ENCODE measurements at regions not wholly inside any gene's neighbourhood (a gene's known extent, or its start where the extent isn't known, plus 50 kb on each side); places are given as distances from the start of the nearest gene placed in this dataset.

DNA sequence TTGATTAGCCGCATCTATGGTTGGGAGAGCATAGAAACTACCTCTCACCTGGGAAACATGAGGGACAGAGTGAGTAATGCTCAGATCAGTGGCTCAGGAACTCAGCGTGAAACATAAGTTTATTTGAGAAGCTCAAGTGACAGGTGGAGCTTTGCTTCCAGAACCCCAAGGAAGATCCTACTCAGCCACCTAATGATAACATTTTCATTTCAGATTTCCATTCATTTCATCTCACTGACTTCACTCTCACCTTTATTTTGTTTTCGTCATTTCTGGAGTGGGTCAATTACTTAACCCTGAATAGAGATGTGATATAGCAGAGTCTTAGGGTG is 145.5 kb upstream of the DUSP10 start:
- BruUV-seq (replicated peaks): no TSS peak
- ChIA-PET POLR2A (ENCODE audit: unreplicated experiment) (interaction anchor here (0.6 to 1.0 kb wide), 7 partner anchors 23 to 335 kb away, joined by 3 to 14 read pairs (median 4); partner anchors contain the start of gene DUSP10), CTCF (interaction anchor here (0.6 to 1.7 kb wide), 4 partner anchors 75 to 1897 kb away, joined by 3 to 14 read pairs (median 5); no protein-coding TSS in a partner anchor)
- no peaks in the 10 kb centered on the region for H3K36me3 ChIP-seq (ENCODE audit: low read depth)
- H3K4me2 ChIP-seq: peak overlapping the region; percentile 50
- no peaks in the 10 kb centered on the region for H3K79me2 ChIP-seq (ENCODE audit: low read depth)
- TF ChIP-seq, protein P1, sequence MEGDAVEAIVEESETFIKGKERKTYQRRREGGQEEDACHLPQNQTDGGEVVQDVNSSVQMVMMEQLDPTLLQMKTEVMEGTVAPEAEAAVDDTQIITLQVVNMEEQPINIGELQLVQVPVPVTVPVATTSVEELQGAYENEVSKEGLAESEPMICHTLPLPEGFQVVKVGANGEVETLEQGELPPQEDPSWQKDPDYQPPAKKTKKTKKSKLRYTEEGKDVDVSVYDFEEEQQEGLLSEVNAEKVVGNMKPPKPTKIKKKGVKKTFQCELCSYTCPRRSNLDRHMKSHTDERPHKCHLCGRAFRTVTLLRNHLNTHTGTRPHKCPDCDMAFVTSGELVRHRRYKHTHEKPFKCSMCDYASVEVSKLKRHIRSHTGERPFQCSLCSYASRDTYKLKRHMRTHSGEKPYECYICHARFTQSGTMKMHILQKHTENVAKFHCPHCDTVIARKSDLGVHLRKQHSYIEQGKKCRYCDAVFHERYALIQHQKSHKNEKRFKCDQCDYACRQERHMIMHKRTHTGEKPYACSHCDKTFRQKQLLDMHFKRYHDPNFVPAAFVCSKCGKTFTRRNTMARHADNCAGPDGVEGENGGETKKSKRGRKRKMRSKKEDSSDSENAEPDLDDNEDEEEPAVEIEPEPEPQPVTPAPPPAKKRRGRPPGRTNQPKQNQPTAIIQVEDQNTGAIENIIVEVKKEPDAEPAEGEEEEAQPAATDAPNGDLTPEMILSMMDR (conservative IDR thresholded peaks at IDR 0.05): no peak
- TF ChIP-seq EZH2 (IDR thresholded peaks at IDR 0.05; ENCODE audit: low read depth): no peak
- no peak for DNase-seq
- peaks cover 33% of the 10 kb centered on the region for H3F3A ChIP-seq (ENCODE audit: insufficient read depth, low read depth)
- peaks cover 52% of the 10 kb centered on the region for H3K4me1 ChIP-seq (replicated peaks; ENCODE audit: insufficient read depth)
- H3K27ac ChIP-seq: peak overlapping the region; percentile 84
- H3K9me2 ChIP-seq (ENCODE audit: insufficient read depth): no peaks in the 10 kb centered on the region
- intact Hi-C loops (cut with micrococcal nuclease; ENCODE audit: unreplicated experiment): loop anchor here (1.0 to 10.0 kb wide), 14 partner anchors 48 to 568 kb away; partner anchors contain the start of gene DUSP10
- H3K27me3 ChIP-seq (ENCODE audit: insufficient read depth, low read depth): no peaks in the 10 kb centered on the region
- no peak overlapping the region for H2AFZ ChIP-seq
- H3K4me3 ChIP-seq: no peak overlapping the region; the same call in 1 of the 2 replicates
- no peaks in the 10 kb centered on the region; the same call in 1 of the 2 replicates for H3K9me3 ChIP-seq (ENCODE audit: insufficient read depth, low read depth)
- no peaks in the 10 kb centered on the region for H4K20me1 ChIP-seq (ENCODE audit: insufficient read depth)

DNA sequence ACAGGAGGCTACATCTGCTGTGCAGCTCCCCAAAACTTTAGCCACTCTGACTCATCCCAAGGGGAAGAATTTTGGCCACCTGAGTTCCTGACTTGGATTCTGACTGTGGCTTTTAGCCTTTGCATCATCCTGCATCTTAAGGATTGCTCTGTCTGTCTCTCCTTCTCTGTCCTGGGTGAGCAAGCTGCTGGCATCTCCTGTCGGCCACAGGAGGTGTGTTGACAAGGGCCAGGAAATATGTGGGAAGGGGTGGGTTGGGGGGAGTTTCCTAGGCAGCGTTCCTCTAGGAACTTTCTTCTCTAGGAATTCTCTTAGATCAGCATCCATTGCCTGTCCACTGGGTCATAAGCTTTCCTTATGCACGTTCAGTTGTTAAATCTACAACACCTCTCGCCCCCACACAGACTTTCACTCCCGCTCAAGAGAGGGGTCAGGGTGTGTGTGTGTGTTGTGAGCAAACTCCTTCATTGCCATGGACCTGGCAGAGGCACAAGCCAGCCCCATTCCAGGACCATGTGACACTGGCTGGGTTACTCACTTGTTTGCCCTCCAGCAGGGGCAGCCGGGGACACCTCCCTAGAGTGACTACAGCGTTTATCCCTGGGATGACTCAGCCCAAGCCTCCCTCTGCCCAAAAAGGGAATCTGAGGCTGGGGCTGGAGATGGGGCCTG is 145.0 kb upstream of the DUSP10 start:
- no peaks in the 10 kb centered on the region for H3K9me2 ChIP-seq (ENCODE audit: insufficient read depth)
- TSS peak; percentile 89 for BruUV-seq (replicated peaks)
- H3K4me3 ChIP-seq: no peak overlapping the region; the same call in 1 of the 2 replicates
- peaks cover 47% of the 10 kb centered on the region for H3K4me1 ChIP-seq (replicated peaks; ENCODE audit: insufficient read depth)
- peak; percentile 97 to 99 for DNase-seq
- CTCF ChIA-PET: interaction anchor here (0.6 to 1.7 kb wide), 5 partner anchors 75 to 1896 kb away, joined by 3 to 14 read pairs (median 4); no protein-coding TSS in a partner anchor
- POLR2A ChIA-PET (ENCODE audit: unreplicated experiment): interaction anchor here (0.6 to 1.0 kb wide), 6 partner anchors 23 to 335 kb away, joined by 3 to 8 read pairs (median 4); partner anchors contain the start of gene DUSP10
- H3K9me3 ChIP-seq (ENCODE audit: insufficient read depth, low read depth): no peaks in the 10 kb centered on the region; the same call in 1 of the 2 replicates
- H3K36me3 ChIP-seq (ENCODE audit: low read depth): no peaks in the 10 kb centered on the region
- H3F3A ChIP-seq (ENCODE audit: insufficient read depth, low read depth): peaks cover 28% of the 10 kb centered on the region
- H3K4me2 ChIP-seq: peak overlapping the region; percentile 58
- H3K27ac ChIP-seq: peak overlapping the region; percentile 84
- no peaks in the 10 kb centered on the region for H4K20me1 ChIP-seq (ENCODE audit: insufficient read depth)
- H3K27me3 ChIP-seq (ENCODE audit: insufficient read depth, low read depth): no peaks in the 10 kb centered on the region
- no peak overlapping the region for H2AFZ ChIP-seq
- H3K79me2 ChIP-seq (ENCODE audit: low read depth): no peaks in the 10 kb centered on the region
- TF ChIP-seq, protein P1 (conservative IDR thresholded peaks at IDR 0.05): no peak
- no peak for TF ChIP-seq EZH2 (IDR thresholded peaks at IDR 0.05; ENCODE audit: low read depth)
- intact Hi-C loops (cut with micrococcal nuclease; ENCODE audit: unreplicated experiment): loop anchor here (1.0 to 10.0 kb wide), 14 partner anchors 48 to 568 kb away; partner anchors contain the start of gene DUSP10

DNA sequence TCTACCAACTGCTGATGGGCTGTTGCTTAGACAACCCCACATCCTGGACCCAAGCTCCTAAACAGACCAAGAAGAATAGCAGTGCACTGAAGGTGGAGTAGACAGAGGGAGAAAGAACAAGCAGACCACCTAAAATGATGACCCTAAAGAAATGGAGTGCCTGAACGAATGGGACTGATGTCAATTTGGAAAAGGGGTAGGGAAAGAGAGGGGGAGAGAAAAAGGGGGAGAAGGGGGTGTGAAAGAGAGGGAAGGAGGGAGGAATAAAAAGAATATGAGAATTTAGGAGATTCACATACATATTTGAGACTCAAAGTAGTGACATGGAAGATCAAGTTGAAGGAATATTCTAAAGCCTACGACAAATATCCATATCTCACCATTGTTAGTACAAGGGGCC is 144.4 kb upstream of the DUSP10 start:
- Histone ChIP-seq H2AFZ (no peak overlapping the region), H3K27ac (peak overlapping the region; percentile 84), H4K20me1 (ENCODE audit: insufficient read depth) (no peaks in the 10 kb centered on the region), H3F3A (ENCODE audit: insufficient read depth, low read depth) (peaks cover 28% of the 10 kb centered on the region), H3K9me3 (ENCODE audit: insufficient read depth, low read depth) (no peaks in the 10 kb centered on the region; the same call in 1 of the 2 replicates), H3K9me2 (ENCODE audit: insufficient read depth) (no peaks in the 10 kb centered on the region), H3K4me2 (peak overlapping the region; percentile 58), H3K36me3 (ENCODE audit: low read depth) (no peaks in the 10 kb centered on the region), H3K79me2 (ENCODE audit: low read depth) (no peaks in the 10 kb centered on the region), H3K27me3 (ENCODE audit: insufficient read depth, low read depth) (no peaks in the 10 kb centered on the region), H3K4me3 (no peak overlapping the region), H3K4me1 (replicated peaks; ENCODE audit: insufficient read depth) (peaks cover 42% of the 10 kb centered on the region)
- ChIA-PET CTCF (interaction anchor here (0.6 to 1.7 kb wide), 4 partner anchors 76 to 623 kb away, joined by 4 to 14 read pairs (median 6); no protein-coding TSS in a partner anchor), POLR2A (ENCODE audit: unreplicated experiment) (interaction anchor here (0.6 kb wide), 1 partner anchor 100 kb away, joined by 8 read pairs; no protein-coding TSS in a partner anchor)
- intact Hi-C loops (cut with micrococcal nuclease; ENCODE audit: unreplicated experiment): loop anchor here (2.0 to 10.0 kb wide), 5 partner anchors 274 to 408 kb away; no protein-coding TSS in a partner anchor
- TF ChIP-seq, protein P1 (conservative IDR thresholded peaks at IDR 0.05): no peak
- no peak for TF ChIP-seq EZH2 (IDR thresholded peaks at IDR 0.05; ENCODE audit: low read depth)
- no TSS peak for BruUV-seq (replicated peaks)
- DNase-seq: no peak

Measured in PC-9 (cell line).